Fibroblast of villous mesenchyme (primary cell): ENCODE measurements at regions not wholly inside any gene's neighbourhood (a gene's known extent, or its start where the extent isn't known, plus 50 kb on each side); places are given as distances from the start of the nearest gene placed in this dataset.
"Not testable (repeated sequence)": the region's sequence is repeated elsewhere in the genome, so short reads cannot be mapped to it uniquely, and the experiment has no call there.

ENCODE experiments used
- DNase-seq: peaks from one replicate; pipeline ENCODE4 v3.0.0-alpha.2; 2010; ENCODE audit warnings: low read depth
- H3K4me3 ChIP-seq: 2 replicates; pipeline ENCODE4 v1.5.1; 2011; ENCODE audit warnings: low read depth, mild to moderate bottlenecking, low read length
- CTCF ChIP-seq: IDR thresholded peaks from 2 replicates; pipeline ENCODE4 v1.5.1; 2012; ENCODE audit warnings: low read depth, mild to moderate bottlenecking, low read length; ENCODE audit not compliant: insufficient read depth

DNA sequence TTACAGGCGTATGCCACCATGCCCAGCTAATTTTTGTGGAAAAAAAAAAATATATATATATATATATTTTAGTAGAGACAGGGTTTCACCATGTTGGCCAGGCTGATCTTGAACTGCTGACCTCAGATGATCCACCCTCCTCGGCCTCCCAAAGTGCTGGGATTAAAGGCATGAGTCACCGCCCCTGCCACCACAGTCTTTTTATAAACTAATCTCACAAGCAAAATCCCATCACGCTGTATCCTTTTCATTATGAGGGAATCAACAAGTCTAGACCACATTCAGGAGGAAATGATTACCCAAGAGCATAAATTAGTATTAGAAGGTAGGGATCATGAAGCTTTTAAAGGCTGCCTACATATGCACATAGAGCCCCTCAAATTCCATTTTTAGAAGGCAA is 210.6 kb upstream of the NBEA start:
- peak; percentile 19 for DNase-seq
- H3K4me3 ChIP-seq, result no peak overlapping the region
- no peak for TF ChIP-seq CTCF

- no peak overlapping the region for H3K4me3 ChIP-seq
- DNase-seq, result peak; percentile 65
- no peak for TF ChIP-seq CTCF
Measured at GRCh38 chr13:34733721-34734120, 208.3 kb upstream of the NBEA start.

DNA sequence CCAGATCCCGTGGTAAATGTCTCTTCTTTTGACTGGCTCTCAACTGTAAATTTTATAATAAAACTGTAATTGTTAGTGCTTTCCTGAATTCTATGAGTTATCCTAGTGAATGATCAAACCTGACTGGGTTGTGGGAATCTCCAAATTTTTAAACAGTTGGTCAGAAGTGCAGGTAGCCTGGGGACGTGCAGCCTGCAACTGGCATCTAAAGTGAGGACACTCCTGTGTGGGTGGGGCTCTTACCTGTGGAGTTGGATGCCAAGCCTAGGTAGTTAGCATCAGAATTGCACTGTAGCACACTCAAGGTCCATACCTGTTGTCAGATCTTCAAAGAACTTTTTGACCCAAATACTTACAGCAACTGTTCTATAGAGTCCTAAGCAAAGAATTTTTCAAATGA is 207.1 kb upstream of the NBEA start:
- no peak for TF ChIP-seq CTCF
- DNase-seq, result no peak
- H3K4me3 ChIP-seq, result no peak overlapping the region

- DNase-seq, result no peak
- no peak for TF ChIP-seq CTCF
- no peak overlapping the region for H3K4me3 ChIP-seq
Measured at GRCh38 chr13:34738254-34738992, 203.6 kb upstream of the NBEA start.

DNA sequence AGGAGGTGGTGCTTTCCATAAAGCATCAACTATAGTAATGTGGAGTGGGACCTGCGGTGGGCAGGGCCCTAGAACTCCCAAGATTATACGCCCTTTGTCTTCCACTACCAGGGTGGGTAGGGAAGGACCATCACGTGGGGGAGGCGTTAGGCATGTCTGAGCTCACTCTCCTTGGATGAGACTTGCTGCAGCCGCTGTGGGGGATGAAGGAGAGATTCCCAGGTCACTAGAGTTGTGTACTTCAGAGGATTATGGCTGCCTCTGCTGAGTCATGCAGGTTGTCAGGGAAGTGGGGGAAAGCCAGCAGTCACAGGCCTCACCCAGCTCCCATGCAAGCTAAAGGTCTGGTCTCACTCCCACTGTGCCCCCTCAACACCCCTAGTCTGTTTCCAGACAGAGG is 195.0 kb upstream of the NBEA start:
- H3K4me3 ChIP-seq, DNase-seq: not testable (repeated sequence)

- no peak for DNase-seq
- TF ChIP-seq CTCF, result no peak
- H3K4me3 ChIP-seq, result no peak overlapping the region
Measured at GRCh38 chr13:34747507-34747906, 194.6 kb upstream of the NBEA start.

DNA sequence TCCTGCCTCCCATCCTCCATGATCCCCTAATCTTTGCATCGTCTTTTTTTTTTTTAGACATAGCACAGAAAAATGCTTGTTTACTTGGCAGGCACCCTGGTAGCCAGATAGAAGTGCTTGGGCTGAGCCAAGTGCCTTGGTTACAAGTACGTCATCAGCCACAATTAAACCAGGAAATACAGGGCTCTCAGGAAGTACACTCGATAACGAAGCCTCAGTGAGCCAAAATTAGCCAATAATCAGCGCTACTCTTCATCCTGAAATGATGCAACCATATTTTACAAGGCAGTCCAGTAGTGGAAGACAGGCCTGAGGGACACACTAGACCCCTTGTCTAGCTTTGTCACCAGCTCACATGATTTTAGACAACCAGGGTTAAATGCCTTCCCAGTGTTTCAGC is 194.0 kb upstream of the NBEA start:
- TF ChIP-seq CTCF, result no peak
- DNase-seq, result peak; percentile 85
- H3K4me3 ChIP-seq, result no peak overlapping the region
